Stimulated activated naive CD8-positive, alpha-beta T cell treated with anti-CD3 and anti-CD28 coated beads, Interleukin-15, Interleukin-2, amounts not matched to agents 100 U/mL and 50 U/mL, for 24 hours (primary cell): ENCODE measurements at regions not wholly inside any gene's neighbourhood (a gene's known extent, or its start where the extent isn't known, plus 50 kb on each side); places are given as distances from the start of the nearest gene placed in this dataset.

Experiments used
- ATAC-seq: fragments of 150-1000 bp; cut with Tn5 transposase; one replicate; pipeline ENCODE4 v1.10.0; 2021
- DNase-seq: peaks from one replicate; pipeline ENCODE4 v3.0.0; 2021

- ATAC-seq (no peak), DNase-seq (no peak)
Observed at GRCh38 chr20:11448554-11448953, 469.1 kb upstream of the BTBD3 start.

DNA sequence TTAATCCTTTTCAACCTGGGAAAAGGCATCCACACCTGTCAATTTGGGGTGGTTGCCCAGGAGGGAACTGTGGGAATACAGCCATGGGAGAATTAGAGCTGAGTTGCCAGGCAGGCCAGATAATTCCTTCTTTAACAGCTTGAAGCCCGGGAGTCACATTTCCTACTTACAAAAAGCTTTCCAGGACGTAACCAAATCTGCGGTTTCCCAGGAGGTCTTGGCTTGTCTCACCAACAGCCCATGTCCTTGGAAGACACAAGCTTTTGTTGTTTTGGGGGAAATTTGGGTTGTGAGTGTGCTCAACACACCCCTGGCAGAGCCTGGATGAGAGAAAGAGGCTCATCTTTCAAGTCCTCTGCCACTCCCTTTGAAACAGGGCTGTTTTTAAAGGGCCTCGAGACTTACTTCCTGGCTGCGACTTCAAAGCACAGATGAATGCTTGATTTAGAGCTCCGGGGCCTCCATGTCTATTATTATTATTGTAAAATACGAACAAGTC, 465.9 kb upstream of the BTBD3 start:
- no peak for DNase-seq
- ATAC-seq, result no peak

DNA sequence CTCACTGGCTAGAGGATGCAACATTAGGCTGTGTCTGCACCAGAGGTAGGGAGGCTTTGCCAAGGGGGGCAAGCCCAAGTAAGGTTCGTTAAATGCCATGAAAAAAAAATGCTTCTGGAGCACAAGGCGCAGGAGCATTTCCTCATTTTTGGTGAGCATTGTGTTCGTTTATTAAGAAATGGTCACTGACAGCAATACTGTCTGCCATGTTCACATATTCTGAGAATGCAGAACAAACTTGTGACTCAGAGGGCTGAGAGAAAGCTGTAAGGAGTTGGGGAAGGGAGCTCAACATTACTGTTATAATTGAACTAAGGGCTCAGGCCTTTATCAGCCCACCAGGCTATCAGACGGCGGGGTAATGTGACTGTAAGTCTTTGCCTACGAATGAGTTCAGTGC, 465.4 kb upstream of the BTBD3 start:
- no peak for DNase-seq

DNA sequence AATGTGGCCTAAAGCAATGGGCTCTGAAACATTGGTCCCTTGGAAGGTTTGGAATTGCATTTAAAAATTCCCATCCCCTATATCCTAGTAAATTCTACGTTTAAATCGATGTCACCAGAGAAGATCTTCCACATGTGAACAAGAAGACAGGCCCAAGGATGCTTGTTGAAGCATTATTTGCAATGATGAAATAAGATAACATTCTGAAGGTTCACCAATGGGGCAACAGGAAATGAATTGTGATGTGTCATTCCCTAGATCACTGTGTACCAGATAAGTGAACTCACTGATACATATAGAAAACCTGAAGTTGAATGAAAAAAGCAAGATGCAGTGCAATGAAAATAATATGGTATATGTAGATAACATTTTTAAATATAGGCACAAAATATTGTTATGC, 464.3 kb upstream of the BTBD3 start:
- no peak for DNase-seq

More for the DNA sequence above, 465.4 kb upstream of the BTBD3 start:
- no peak for ATAC-seq

GRCh38 chr20:11454966-11455799, 462.5 kb upstream of the BTBD3 start:
- DNase-seq (no peak), ATAC-seq (no peak)

More for the DNA sequence above, 464.3 kb upstream of the BTBD3 start:
- ATAC-seq, result no peak

DNA sequence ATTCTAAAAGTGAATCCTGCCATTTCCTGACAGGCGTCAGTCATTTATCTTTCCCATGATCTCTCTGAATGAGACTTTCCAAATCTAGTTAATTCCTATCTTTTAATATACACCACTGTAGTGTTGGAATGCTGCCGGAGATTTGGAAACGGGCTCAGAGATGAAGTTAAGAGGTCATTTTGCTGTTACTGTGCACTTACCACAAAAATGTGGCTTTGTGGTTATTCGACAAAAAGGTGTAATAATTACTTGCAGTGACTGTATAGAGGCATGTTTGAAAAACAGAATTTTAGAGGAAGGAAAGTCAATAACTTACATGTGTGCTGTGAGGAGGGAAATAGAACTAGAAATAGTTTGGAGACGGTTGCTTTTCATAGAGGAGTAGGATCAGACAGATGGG, 460.2 kb upstream of the BTBD3 start:
- ATAC-seq (no peak), DNase-seq (no peak)

DNA sequence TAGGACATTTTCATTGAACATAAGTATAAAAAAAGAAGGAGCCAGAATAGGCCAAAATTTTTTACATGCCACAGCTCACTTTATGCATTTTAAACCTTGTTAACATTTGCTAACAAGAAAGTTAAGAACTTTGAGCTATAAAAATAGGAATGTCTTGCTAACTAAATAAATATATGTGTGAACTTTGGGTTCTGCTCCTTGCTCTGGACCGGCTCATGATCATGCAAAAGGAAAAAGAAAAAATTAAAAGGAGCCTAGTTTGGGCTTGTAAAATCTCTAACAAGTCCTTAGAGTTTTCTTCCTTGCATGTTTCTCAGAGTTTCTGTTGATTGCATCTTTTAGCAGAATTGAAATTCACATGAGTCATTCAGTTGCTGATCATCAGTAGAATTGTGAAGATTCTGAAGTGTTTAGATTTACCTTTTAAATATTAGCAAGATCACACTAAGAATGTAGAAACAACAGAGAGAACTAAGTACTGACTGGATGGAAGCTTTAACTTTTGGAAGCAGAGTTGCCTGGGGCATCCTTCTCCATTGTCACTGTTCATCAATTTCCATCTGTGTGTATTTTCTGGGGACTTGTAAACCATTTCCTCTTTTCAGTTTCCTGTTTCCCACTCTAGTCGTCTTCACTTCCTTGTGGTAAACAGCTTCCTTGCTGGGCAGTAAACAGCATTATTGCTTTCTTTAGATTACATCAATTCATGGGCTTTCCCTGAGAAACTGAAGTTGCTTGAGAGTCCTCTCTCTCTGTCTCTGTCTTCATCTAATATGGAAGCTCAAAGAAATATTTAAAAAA, 458.4 kb upstream of the BTBD3 start:
- DNase-seq (no peak), ATAC-seq (no peak)

DNA sequence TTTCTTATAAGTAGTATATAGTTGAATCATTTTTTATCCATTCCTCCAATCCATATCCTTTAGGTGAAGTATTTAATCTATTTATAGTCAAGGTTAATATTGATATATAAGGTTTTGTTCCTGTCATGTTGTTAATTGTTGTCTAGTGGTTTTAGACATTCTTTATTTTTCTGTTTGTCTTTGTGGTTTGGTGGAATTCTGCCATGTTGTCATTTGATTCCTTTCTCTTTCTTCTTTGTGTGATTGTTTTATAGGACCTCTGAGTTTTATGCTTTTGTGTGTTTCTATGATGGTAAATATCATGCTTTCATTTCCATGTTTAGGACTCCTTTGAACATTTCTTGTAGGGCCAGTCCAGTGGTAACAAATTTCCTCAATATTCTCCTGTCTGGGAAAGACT, 450.3 kb upstream of the BTBD3 start:
- ATAC-seq (no peak), DNase-seq (no peak)

GRCh38 chr20:11468880-11469279, 448.8 kb upstream of the BTBD3 start:
- DNase-seq (no peak), ATAC-seq (no peak)

DNA sequence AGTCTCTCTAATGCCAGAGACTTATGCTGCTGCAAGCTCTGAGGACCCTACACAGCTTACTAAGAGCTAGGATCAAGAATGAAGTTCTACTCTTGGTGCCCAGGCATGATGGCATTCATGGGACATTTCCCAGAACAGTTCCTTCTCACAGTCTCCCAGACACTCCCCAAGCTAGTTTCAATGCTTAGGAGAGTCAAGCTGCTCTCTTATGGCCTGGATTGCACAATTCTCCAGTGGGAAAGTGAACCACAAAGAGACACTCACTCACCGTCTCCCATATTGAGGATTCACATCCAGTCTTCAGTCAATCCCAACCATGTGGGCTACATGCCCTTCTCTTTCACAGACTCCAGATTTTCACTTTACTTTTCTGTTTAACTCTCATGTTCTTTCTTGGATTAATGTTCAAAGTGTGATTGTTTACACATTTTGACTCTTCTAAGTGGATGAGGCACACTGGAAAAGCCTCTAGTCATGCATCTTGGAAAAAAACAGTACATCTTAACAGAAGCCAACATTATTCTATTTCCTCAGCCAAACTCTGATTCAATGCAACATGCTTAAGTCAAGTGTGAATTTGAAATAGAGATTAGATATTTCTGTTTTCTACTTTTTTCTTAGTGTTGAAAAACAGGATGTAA, 447.8 kb upstream of the BTBD3 start:
- no peak for ATAC-seq

DNA sequence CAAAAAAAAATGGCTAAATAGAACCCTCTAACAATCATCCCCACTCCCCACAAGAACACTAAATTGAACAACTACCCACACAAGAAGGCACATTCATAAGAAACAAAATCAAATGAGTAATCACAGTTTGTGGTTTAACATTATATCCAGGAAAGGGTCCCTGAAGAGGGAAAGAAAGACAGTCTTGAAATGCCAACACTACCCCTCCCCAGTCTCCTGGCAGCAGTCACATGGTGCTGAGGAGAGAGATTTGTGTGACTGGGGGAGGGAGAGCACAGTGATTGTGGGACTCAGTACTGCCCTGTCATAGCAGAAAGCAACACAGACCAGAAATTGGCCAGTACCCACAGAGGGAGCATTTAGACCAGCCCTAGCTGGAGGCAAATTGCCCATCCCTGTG, 443.7 kb upstream of the BTBD3 start:
- DNase-seq (no peak), ATAC-seq (no peak)

More for the DNA sequence above, 447.8 kb upstream of the BTBD3 start:
- no peak for DNase-seq

- no peak for DNase-seq
- no peak for ATAC-seq
Observed at GRCh38 chr20:11483697-11484096, 434.0 kb upstream of the BTBD3 start.

DNA sequence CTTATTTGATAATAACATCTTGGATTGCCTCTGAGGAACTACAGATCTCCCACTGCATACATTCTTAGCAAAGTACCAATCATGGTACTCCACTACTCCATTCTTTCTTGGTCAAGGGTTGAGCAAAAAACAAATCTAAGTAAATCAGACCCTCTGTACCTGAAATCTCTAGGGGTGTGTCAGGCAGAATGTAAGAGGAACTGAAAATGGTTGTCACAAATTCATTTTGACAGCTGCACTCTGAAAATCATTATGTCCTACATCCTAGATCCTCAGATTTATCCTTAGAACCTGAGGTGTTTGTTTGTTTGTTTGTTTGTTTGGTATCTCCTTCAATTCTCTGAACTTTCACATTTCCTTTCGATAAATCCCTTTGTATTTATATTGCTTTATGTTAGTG, 433.2 kb upstream of the BTBD3 start:
- ATAC-seq, result no peak
- DNase-seq, result no peak

DNA sequence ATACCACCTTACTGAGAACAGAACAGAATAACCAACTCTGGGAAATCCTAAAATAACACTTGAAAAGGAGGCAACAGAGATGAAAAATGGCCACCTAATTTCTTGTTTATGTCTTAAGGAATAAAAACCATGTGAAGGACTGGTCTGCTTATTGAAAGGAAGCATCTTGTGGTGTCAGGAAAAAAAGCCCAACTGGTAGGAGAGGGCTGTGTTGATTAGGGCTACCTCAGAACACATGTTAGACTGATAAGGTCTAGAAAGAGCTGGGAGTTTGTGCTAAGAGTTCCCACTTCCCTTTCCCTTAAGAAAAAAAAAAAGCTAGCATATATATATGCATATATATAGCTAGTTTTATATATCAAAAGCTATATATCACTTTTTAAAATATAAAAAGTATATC, 425.3 kb upstream of the BTBD3 start:
- ATAC-seq (no peak), DNase-seq (no peak)

DNA sequence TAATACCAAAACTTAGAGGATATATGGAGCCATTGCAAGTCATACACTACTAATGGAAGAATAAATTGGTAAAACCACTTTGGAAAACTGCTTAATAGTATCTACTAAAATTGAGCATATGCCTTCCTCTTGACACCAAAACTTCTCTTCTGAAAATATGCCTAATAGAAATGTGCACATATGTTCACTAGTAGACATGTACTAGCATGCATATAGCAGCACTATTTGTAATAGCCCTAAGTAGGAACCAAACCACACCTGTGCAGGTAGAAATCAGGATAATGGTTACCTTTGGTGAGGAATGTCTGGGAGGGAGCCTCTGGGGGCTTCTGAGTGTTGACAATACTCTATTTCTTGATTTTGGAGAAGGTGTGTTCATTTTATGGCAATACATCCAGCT, 424.8 kb upstream of the BTBD3 start:
- no peak for DNase-seq
- ATAC-seq, result no peak

- no peak for ATAC-seq
- DNase-seq, result no peak
Observed at GRCh38 chr20:11496380-11496779, 421.3 kb upstream of the BTBD3 start.

DNA sequence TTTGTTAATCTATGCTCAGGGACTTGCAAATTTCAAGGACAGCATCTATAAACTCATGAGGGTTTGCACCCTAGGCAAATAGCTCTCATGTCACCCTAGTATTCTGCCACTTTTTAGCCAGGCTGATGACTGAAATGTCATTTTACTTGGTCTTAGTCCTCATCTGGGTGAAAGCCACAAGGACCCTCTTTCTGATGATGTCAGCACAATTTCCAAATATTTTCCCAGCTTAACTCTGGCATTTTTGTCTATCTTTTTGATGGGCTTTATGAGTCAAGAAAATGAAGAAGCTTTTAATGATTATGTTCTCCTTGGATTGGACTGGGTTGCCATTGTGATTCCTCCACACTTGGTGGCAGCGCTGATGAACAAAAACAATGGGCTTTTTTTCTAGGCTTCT, 420.1 kb upstream of the BTBD3 start:
- DNase-seq, result no peak
- ATAC-seq, result no peak

- ATAC-seq (no peak), DNase-seq (no peak)
Observed at GRCh38 chr20:11499101-11499634, 418.5 kb upstream of the BTBD3 start.

DNA sequence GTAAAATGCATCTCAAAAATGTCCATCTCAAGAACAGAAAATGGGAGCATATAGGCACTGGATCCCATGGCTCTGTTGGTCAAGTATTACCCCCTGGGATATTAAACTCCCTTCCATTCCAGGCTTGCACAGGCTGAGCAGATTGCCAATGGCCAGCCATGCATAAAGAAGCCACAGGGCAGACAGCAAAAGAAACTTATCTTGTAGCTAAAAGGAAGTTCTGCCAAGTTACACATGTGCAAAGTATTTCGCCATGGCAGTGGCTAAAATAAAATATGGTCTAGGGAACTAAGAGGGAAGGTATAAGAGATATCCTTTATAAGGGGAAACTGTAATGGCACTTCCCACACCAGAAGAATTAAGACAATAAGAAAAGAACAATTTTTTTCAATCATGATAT, 415.6 kb upstream of the BTBD3 start:
- DNase-seq, result no peak

DNA sequence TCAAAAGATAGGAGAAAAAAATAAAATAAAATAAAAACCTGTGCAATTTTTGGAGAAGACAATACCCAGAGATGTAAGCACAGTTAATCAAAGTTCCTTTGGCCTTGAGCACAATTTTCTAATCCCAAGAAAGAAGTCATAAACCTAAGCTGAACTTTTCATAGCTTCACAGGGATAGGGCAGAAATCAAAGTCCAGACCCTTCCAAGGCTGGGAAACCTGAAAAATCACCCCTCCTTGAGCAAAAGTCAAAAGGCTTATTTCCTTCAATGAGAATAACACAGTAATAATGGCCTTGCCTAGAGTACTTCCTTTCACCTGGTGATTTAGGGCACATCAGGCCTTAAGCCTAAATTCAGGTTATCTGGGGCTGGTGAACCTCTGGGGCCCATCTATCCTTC, 415.0 kb upstream of the BTBD3 start:
- DNase-seq, result no peak
- no peak for ATAC-seq

More for the DNA sequence above, 415.6 kb upstream of the BTBD3 start:
- no peak for ATAC-seq

DNA sequence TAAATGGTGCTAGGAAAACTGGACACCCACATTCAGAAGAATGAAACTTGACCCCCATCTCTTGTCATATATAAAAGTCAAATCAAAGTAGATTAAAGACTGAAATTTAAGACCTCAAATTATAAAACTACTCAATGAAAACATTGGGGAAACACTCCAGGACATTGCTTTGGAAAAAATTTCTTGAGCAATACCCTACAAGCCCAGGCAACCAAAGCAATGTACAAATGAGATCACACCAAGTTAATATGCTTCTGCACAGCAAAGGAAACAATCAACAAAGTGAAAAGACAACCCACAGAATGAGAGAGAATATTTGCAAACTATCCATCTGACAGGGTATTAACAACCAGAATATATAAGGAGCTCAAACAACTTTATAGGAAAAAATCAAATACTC, 407.9 kb upstream of the BTBD3 start:
- DNase-seq, result no peak
- no peak for ATAC-seq

GRCh38 chr20:11511821-11512220, 405.9 kb upstream of the BTBD3 start:
- no peak for DNase-seq
- ATAC-seq, result no peak
